Peyer's patch (tissue), 4 donors: ENCODE measurements at regions not wholly inside any gene's neighbourhood (a gene's known extent, or its start where the extent isn't known, plus 50 kb on each side); places are given as distances from the start of the nearest gene placed in this dataset.

Experiments used
- POLR2A ChIP-seq, 2 donors: fragments of 450-650 bp; IDR thresholded peaks; one replicate each; pipeline ENCODE4 v1.5.1; 2017; ENCODE audit warnings: antibody characterized with exemption in 2 of 2, mild to moderate bottlenecking in 2 of 2, moderate library complexity in 2 of 2
- TF ChIP-seq, protein P1 (sequence below), 6 experiments: fragments of 450-650 bp in 4 of 6; fragments of 200-600 bp in 2 of 6; sonication (generic) in 1 of 6; IDR thresholded peaks; one replicate each; pipeline ENCODE4 v1.5.1; 2017 to 2019; ENCODE audit warnings: antibody characterized with exemption in 6 of 6, mild to moderate bottlenecking in 3 of 6, moderate library complexity in 1 of 6

DNA sequence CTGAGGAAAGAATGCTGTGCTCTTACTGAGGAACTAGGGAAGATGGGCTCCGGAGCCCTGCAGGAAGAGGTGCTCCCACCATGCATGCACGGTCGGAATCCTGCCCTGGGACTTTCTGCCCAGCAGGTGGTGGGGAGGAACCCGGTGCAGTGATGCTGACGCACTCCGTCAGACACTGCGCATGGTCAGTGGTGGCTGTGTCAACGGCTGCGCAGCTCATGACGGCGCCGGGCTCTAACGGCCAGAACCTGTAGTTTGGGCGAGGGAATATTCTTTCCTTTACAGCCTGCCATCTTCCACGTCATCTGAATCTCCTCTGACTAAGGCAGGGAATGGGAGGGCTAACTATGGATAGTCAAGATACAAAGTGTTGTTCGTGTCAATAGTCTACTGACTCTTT, 189.2 kb upstream of the MGMT start:
- TF ChIP-seq, protein P1, sequence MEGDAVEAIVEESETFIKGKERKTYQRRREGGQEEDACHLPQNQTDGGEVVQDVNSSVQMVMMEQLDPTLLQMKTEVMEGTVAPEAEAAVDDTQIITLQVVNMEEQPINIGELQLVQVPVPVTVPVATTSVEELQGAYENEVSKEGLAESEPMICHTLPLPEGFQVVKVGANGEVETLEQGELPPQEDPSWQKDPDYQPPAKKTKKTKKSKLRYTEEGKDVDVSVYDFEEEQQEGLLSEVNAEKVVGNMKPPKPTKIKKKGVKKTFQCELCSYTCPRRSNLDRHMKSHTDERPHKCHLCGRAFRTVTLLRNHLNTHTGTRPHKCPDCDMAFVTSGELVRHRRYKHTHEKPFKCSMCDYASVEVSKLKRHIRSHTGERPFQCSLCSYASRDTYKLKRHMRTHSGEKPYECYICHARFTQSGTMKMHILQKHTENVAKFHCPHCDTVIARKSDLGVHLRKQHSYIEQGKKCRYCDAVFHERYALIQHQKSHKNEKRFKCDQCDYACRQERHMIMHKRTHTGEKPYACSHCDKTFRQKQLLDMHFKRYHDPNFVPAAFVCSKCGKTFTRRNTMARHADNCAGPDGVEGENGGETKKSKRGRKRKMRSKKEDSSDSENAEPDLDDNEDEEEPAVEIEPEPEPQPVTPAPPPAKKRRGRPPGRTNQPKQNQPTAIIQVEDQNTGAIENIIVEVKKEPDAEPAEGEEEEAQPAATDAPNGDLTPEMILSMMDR (IDR thresholded peaks at IDR 0.05) = no peak
- TF ChIP-seq POLR2A (IDR thresholded peaks at IDR 0.05) = no peak
